ENCODE measurements at regions not wholly inside any gene's neighbourhood (a gene's known extent, or its start where the extent isn't known, plus 50 kb on each side); places are given as distances from the start of the nearest gene placed in this dataset.

- no peak for DNase-seq (ENCODE audit: low read depth)
Measured at GRCh38 chr5:164860896-164861295, 1355.5 kb downstream of the MAT2B start.

DNA sequence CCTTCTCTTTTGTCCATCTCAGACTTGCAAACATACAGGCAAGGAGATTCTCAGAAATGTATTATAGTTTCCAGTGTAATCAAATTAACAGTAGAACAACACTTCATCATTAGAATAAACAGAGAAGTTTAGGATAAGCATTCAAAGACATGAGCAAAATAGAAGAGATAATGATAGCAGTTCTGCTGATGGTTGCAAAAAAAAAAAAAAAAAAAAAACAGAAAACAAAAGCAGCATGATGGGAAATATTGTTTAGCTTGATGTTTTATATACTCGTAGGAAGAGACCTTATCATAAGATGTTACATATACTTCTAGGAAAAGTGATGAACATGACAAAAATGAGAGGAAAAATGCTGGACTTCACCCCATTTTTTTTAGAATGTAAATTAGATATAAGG lies 1356.2 kb downstream of the MAT2B start:
- DNase-seq (ENCODE audit: low read depth), result no peak

GRCh38 chr5:164868761-164869160 lies 1363.3 kb downstream of the MAT2B start:
- DNase-seq (ENCODE audit: low read depth), result no peak

- DNase-seq (ENCODE audit: low read depth), result no peak
Measured at GRCh38 chr5:164869325-164869724, 1363.9 kb downstream of the MAT2B start.

DNA sequence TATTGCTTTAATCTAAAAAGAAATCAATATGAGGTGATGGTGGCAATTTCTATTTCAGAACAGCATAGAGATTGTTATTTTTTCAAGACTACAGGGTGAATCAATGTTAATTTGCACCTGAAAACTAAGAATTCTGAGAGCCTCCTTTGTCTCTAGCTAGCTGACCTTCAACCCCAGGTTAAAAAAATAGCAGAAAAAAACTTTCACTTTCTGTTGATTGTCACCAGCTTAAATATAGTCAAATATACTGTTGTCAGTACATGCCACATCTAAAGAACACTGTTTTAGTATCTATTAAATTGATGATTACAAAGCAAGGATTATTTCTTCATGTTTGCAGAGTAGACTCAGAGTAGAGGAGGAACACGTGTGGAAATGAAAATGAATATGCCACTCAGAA lies 1371.4 kb downstream of the MAT2B start:
- DNase-seq (ENCODE audit: low read depth), result no peak

DNA sequence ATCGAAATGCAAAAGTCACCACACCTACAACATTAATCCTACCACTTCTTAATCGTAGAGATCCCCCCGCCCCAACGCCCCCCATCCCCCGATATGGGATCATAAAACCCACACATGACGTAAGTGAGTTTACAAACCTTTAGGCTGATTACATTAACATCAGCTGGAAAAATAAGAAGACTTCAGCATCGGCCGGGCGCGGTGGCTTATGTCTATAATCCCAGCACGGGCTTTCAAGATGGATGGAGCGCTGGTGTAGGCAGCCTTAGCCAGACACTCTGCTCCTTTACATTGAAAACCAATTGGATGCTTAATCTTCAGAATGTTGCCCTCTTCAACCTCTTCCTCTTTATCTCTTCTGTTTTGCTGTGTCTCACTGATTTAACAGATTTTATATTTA lies 1376.0 kb downstream of the MAT2B start:
- DNase-seq (ENCODE audit: low read depth), result no peak

GRCh38 chr5:164885179-164885578 lies 1379.8 kb downstream of the MAT2B start:
- no peak for DNase-seq (ENCODE audit: low read depth)

DNA sequence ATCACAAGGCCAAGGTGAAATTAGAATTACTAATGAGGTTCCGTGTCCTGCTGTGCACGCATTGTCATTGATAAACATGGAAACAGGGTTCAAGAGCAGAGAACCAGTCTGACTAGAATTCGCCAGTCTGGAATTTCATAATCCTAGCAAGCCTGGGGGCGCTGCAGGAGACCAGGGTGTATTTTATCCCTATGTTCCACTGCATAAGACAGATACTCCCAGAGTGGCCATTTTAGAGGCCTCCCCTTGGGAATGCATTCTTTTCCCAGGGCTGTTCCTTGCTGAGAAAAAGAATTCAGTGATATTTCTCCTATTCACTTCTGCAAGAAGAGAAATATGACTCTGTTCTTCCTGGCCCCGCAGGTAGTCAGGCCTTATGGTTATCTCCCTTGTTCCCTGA lies 1387.7 kb downstream of the MAT2B start:
- DNase-seq (ENCODE audit: low read depth), result no peak

DNA sequence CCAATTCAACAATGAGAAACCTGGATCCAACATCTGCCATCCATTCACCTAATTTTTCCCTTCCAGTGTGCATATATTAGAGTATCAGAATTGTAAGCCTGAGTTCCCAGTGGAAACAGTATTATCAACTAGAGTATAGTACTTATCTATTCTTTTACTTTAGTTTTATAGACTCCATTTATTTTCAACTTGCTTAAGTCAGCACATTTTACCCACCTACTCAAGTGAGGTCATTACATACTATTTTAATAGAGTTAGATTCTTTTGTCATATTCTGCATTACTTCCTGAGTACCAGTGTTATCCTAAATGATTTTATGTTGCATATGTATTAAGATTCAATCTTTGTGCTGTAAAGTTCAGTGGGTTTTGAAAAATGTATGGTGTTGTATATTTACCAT lies 1393.3 kb downstream of the MAT2B start:
- no peak for DNase-seq (ENCODE audit: low read depth)

GRCh38 chr5:164909673-164910072 lies 1404.3 kb downstream of the MAT2B start:
- DNase-seq (ENCODE audit: low read depth), result no peak

- no peak for DNase-seq (ENCODE audit: low read depth)
Measured at GRCh38 chr5:164921722-164922121, 1416.3 kb downstream of the MAT2B start.

- no peak for DNase-seq (ENCODE audit: low read depth)
Measured at GRCh38 chr5:164934039-164934438, 1428.6 kb downstream of the MAT2B start.

DNA sequence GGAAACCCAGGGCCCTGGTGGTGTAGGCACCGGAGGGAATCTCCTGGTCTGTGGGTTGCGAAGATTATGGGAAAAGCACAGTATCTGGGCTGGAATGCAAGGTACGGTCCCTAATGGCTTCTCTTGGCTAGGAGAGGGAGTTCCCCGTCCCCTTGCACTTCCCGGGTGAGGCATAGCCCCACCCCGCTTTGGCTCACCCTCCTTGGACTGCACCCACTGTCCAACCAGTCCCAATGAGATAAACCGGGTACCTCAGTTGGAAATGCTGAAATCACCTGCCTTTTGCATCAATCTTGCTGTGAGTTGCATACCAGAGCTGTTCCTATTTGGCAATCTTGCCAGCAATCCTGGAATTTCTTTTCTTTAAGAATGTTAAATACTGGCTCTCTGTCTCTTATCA lies 1429.1 kb downstream of the MAT2B start:
- DNase-seq (ENCODE audit: low read depth), result no peak

DNA sequence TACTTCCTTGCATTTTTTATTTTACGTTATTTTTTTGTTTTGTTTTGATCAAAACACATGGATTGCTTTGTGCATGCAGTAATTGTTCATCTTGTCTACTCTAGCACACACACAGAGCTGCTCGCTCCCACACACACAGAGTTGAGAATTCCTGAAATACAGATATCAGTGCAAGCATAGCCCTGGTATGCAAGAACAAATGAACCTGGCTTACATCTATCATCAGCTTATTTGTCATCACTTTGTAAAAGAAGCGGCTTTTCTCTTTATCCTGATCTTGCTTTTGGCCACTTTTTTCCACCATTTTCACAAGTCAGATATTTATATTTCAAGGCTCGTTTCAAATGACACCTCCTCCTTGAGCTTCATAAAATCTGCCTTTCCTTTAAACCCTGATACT lies 1435.7 kb downstream of the MAT2B start:
- no peak for DNase-seq (ENCODE audit: low read depth)

- no peak for DNase-seq (ENCODE audit: low read depth)
Measured at GRCh38 chr5:164950927-164951326, 1445.5 kb downstream of the MAT2B start.

GRCh38 chr5:164951570-164951969 lies 1446.2 kb downstream of the MAT2B start:
- no peak for DNase-seq (ENCODE audit: low read depth)

DNA sequence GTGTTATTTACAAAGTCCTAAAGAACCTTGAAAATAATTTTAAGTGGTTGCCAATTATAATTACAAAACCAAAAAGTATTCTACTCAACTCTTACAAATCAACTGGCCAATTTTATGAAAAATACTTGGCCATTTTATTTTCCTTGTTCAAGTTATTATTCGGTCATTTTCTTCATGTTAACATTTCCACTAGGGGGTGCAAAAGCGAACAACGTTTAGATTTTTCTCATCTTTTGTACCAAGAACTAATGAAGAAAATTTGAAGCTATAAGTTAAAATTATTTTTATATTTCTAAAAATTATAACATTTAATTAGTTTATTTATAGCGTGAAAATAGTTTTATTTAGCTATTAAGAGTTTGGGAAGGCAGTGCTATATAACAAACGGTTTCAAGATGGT lies 1453.3 kb downstream of the MAT2B start:
- DNase-seq (ENCODE audit: low read depth), result no peak

GRCh38 chr5:164959761-164960160 lies 1454.3 kb downstream of the MAT2B start:
- DNase-seq (ENCODE audit: low read depth), result no peak

GRCh38 chr5:164962329-164962961 lies 1457.0 kb downstream of the MAT2B start:
- DNase-seq (ENCODE audit: low read depth), result no peak

- no peak for DNase-seq (ENCODE audit: low read depth)
Measured at GRCh38 chr5:164966611-164967010, 1461.2 kb downstream of the MAT2B start.

GRCh38 chr5:164967354-164967753 lies 1461.9 kb downstream of the MAT2B start:
- no peak for DNase-seq (ENCODE audit: low read depth)

DNA sequence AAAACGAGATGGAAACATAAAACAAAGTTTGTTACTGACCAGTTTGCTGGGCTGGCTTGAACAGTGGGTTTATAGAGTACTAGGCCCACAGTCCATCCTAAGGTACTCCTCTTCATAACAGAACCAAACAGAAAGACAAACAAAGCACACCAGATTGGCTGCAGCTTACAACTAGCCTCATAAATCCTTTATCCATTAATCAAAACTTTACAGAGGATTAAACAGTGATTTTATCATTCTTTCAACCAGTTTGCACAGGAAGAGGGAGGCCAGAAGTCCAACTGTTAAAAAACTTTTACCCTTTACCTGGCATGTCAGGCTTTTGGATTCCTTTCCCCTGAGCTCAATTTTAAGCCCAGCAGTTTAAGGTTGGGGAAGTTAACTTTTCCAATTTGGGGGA lies 1467.6 kb downstream of the MAT2B start:
- no peak for DNase-seq (ENCODE audit: low read depth)

DNA sequence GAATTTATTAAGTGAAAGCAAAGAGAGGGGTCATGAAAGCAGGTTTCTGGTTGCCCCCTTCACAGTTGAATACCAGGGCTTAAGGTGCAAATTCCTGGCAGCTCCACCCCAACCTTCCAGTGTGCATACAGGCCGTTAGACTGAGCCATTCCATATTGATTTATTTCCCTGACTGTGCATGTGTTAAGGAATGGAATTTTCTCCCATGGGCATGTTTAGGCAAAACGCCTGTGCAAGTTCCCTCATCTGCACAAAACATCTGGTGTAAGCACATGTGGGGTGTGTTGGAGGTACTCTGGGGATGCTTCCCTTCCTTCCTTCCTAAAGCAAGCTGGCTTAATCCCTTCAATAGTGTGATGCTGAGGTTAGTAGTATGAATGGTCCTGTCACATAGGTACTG lies 1470.6 kb downstream of the MAT2B start:
- DNase-seq (ENCODE audit: low read depth), result no peak

- no peak for DNase-seq (ENCODE audit: low read depth)
Measured at GRCh38 chr5:164980480-164980879, 1475.1 kb downstream of the MAT2B start.

DNA sequence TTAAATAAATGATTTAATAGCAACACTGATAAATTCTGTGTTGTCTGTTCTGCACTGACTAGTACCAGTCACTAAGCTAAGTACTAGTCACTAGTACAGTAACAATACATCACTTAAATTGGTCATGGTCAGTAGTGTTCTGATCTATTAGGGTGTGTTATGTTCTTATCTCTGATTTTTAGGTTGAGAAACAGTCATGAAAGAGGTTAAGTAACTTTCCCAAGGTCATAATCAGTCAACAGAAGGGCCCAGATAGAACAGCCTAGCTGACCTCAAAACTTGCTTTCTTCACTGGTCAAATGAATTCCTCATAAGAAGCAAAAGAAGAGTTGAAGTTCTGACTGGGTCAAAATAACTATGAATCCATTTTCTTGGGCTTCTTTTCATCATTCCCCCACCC lies 1492.7 kb downstream of the MAT2B start:
- no peak for DNase-seq (ENCODE audit: low read depth)
